Stimulated activated CD4-positive, alpha-beta T cell treated with anti-CD3 and anti-CD28 coated beads, Interleukin-12 subunit alpha, Interleukin-12 subunit beta, amount 100 ng/mL, for 4 hours (primary cell): ENCODE measurements at regions not wholly inside any gene's neighbourhood (a gene's known extent, or its start where the extent isn't known, plus 50 kb on each side); places are given as distances from the start of the nearest gene placed in this dataset.
"Not testable (repeated sequence)": the region's sequence is repeated elsewhere in the genome, so short reads cannot be mapped to it uniquely, and the experiment has no call there.

Source experiments
- DNase-seq: peaks from one replicate; pipeline ENCODE4 v3.0.0-alpha.2; 2020

DNA sequence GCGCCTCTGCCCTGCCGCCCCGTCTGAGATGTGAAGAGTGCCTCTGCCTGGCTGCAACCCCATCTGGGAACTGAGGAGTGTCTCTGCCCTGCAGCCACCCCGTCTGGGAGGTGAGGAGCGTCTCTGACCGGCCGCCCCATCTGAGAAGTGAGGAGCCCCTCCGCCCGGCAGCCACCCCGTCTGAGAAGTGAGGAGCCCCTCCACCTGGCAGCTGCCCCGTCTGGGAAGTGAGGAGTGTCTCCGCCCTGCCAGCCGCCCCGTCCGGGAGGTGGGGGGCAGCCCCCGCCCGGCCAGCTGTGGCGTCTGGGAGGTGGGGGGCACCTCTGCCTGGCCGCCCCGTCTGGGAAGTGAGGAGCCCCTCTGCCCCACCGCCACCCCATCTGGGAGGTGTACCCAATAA is 110.4 kb downstream of the PRKAB2 start:
- not testable (repeated sequence) for DNase-seq

DNA sequence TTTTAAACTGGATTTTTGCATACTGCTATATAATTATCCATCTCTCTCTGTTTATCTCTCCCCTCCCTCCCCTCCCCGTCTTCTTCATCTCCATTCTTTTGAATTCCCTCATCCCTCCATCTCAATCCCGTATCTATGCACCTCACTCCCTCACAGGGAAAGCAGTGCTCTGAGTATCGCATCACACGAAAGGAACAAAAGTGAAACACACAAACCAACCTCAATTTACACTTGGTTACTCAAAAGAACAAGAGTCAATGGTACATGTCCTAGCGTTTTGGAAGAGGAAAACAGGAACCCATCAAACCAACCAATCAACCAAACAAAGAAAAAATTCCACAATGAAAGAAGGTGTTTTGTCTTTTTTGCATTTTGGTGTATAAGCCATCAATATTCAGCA is 115.1 kb downstream of the NBPF12 start:
- no peak for DNase-seq

DNA sequence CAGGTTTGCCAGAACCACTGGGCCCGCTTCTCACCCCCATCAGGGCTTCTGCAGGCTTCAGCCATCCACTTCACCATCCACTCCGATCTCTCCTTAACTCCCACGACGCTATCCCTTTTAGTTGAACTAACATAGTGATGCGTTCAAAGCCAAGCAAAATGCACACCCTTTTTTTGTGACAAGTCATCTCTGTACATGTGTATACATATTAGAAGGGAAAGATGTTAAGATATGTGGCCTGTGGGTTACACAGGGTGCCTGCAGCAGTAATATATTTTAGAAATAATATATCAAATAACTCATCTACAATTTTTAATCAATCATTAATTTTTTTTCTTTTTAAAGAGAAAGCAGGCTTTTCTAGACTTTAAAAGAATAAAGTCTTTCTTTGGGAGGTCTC is 114.6 kb downstream of the NBPF12 start:
- DNase-seq: no peak

DNA sequence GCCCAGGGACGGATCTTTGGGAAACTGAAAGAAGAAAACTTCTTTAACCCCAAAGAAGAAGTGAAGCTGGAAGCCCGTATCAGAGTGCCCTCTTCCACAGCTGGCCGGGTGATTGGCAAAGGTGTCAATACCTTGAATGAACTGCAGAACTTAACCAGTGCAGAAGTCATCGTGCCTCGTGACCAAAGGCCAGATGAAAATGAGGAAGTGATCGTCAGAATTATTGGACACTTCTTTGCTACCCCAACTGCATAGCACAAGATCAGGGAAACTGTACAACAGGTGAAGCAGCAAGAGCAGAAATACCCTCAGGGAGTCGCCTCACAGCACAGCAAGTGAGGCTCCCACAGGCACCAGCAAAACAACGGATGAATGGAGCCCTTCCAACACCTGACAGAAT is 114.0 kb downstream of the NBPF12 start:
- no peak for DNase-seq

DNA sequence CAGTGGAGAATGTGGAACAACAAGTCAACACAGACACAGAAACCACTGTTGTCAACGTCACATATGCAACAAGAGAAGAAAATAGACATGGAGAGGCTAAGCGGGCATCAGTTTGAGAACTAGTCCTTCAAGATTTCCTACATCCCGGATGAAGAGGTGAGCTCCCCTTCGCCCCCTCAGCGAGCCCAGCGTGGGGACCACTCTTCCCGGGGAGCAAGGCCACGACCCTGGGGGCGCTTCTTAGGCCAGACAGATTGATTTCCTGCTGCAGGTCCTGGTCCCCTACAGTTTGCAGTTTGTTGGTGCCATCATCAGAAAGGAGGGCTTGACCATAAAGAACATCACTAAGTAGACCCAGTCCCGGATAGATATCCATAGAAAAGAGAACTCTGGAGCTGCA is 113.0 kb downstream of the NBPF12 start:
- DNase-seq: no peak

DNA sequence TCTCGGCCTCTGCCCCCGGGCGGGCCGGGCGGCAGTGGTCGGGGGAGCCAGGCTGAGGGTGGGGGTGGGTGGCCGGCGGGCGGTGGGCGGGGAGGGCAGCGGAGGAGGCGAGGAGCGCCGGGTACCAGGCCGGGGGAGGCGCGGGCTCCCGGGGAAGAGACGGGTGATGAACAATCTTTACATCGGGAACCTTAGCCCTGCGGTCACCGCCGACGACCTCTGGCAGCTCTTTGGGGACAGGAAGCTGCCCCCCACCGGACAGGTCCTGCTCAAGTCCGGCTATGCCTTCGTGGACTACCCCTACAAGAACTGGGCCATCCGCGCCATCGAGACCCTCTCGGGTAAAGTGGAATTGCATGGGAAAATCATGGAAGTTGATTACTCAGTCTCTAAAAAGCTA is 112.5 kb downstream of the NBPF12 start:
- no peak for DNase-seq

DNA sequence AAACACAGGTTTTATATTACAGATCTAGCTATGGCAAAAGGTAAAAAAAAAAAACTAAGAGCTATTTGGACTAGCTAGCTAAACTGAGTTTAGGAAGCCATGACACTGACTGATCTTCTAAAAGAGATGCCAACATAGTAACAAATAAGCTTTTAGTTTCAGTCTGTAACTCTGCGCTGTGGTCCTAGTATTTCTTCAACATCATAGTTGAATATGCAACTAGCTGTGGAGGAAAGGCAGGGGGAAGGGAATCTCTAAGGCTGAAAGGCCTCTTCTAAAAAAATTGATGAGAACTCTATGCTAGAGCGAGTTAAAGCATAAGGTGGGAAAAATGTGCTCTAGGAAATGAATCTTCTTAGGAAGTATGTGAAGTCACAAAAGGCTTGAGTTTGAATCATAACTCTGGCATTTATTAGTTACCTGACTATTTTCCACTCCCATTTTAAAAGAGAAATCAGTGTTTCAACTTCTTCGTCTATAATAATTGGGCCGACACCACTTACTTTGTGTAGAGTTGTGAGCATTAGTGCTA is 108.8 kb downstream of the NBPF12 start:
- not testable (repeated sequence) for DNase-seq

DNA sequence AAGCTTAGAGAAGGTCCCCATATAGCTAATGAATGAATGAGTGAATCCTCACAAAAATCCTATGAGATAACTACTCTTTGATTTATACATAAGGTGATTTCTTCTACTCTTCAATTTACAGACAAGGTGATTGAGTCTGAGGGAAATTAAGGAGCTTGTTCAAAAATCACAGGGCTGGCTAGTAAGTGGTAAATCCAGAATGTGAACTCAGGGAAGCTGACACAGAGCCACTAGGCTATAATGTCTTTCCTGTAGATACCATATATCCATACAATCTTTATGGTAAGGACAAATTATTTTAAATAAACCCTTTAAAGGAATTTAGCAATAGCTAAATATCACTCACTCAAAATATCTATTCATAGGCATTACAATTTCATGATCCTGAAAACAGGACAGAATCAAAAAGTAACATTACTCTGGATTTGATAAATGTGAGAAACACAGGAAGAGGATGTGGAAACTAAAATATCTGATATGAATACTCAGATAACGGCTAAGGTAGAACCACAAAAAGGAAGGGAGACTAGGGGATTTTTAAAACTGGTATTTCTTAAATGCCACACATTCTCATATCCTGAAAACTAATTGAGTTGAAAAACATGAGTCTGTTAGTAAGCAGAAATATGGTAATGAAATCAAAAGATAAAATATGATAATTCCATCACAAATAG is 108.2 kb downstream of the NBPF12 start:
- DNase-seq: no peak
